HG02973 (cell line): ENCODE measurements at regions not wholly inside any gene's neighbourhood (a gene's known extent, or its start where the extent isn't known, plus 50 kb on each side); places are given as distances from the start of the nearest gene placed in this dataset.
"Not testable (repeated sequence)": the region's sequence is repeated elsewhere in the genome, so short reads cannot be mapped to it uniquely, and the experiment has no call there.

Source experiments
- ATAC-seq: cut with Tn5 transposase; IDR thresholded peaks from one replicate; pipeline ENCODE4 v1.9.1; 2021; ENCODE audit warnings: moderate library complexity; ENCODE audit not compliant: unreplicated experiment

DNA sequence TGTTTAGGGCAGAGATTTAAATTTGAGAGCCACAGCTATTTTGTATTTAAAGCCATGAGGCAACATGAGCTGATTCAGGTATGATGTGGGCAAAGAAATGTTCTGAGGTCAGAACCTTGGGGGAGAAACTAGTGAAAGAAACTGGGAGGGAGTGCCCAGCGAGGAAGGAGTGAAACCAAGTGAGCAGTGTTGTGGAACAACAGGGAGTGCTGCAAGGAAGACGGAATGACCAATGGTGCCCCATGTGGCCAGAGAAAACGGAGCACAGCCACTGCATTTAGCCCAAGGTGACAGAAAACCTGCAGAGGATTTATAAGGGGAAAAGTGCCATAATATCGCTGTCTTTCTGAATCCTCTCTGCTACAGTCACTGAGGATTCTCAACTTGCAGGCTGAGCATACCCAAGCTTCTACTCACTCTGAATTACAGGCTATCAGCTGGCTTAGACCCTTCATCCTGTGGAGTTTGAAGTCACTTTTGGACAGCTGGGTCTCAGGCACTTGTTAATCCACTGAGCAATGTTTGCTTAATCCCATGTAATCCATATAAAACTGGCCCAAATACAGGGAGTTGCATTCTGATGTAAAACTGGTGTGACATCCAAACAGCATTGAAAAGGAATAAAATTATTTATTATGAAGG is 777.3 kb downstream of the CCSER2 start:
- no peak for ATAC-seq

DNA sequence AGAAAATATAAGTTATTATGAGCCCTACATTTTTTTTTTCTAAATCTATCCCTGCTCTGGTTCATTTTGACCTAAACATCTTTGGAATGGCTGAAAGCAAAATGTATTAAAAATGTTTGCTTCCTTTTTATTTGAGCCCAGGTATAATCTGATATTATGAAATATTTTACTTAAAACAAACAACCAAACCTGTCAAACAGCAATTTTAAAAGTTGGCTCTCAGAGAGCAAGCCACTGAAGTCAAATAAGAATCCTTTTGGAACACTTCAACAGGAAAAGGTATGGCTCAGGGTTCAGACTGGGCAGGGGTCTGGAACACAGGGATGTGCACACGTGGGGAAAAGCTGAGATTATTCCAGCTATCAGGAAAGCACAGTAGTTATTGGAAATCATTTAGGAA is 782.9 kb downstream of the CCSER2 start:
- no peak for ATAC-seq

DNA sequence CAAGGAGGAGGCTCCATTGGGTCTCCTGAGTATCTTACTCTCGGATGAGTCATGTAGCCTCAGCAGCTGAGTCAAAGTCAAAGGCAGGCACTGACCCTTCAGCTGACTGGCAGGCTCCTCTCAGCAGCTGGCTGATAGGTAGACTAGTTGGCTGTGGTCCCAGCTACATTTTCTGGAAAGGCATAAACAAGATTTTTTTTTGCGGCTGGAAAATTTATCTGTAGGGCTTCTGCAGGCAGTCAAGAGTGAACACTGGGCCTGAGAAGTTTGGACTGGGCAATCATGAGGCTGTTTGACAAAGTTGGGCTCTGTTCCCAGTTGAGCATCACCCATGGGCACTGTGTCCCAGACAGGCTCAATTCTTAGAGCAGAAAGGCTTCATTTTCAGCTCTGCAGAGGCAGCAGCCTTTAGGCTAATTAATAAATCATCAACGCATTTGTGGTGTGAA is 796.2 kb downstream of the CCSER2 start:
- ATAC-seq = no peak

DNA sequence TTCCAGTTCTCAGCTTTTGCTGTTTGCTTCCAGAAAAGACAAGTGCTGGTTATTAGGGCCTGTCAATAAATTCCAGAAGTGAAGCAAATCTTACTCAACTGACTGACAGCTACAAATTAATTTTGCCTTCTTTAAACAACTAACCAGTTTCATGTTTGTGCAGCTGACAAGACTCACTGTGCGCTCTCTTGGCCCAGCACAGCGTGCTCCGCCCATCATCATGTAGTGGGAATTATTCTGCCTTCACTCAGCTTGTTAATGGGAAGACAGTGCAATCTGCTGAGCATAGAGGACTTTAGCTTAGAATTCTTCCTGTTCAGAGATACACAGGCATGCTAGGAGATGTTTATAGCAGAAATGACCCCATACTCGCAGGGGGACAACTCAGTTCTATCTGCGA is 808.9 kb downstream of the CCSER2 start:
- no peak for ATAC-seq

DNA sequence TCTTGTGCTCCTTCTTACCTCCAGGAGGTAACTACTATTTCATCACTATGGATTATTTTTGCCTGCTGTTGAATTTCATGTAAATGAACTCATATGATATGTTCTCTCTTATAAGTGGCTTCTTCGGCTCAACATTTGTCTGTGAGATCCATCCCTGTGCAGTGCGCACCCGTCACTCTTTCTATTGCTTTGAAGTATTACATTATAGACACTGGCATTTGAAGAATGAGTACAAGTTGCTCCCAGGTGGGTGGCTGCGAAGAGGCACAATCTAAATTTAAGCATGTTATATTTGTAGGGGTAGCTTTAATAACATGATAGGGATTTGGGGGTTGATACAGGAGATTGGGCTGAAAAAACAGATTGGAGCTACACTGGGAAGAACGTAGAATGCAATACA is 809.7 kb downstream of the CCSER2 start:
- ATAC-seq = no peak

DNA sequence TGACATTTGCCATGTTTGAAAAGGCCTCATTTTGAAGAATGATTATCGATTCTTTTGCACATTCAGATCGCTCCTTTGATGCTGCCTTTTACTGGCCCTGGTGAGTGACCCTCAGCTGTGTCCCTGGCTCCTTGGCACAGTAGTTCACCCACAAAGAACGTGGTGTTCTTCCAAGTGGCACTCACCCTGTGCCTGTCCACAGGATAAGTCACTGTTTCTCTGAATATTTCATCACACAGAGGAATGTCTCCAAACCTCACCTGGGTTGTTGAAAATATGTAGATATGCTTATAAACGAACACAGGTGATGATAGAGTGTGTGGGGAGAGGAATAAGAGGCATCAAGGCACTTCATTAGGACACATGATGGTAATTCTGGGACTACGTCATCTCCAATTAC is 810.7 kb downstream of the CCSER2 start:
- no peak for ATAC-seq

DNA sequence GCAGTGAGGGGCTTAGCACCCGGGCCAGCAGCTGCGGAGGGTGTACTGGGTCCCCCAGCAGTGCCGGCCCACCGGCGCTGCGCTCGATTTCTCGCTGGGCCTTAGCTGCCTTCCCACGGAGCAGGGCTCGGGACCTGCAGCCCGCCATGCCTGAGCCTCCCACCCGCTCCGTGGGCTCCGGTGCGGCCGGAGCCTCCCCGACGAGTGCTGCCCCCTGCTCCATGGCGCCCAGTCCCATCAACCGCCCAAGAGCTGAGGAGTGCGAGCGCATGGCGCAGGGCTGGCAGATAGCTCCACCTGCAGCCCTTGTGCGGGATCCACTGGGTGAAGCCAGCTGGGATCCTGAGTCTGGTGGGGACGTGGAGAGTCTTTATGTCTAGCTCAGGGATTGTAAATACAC is 813.1 kb downstream of the CCSER2 start:
- not testable (repeated sequence) for ATAC-seq

DNA sequence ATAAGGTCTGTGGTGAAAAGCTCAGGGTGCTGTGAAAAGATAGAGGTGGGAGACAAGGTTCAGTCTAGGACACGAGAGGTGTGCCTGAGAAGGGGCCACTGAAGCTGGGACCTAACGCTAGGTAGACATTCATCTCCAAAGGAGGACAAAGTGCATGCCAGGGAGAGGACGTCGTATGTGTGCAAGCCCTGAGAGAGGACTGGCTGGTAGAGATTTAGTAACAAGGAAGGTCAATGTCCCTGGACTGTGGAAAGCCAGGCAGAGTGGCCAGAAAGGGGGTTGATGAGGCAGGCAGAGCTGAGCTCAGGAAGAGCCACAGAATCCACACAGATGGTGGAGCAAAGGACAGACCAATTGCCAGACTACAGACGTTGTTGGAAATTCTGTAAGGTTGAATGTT is 817.6 kb downstream of the CCSER2 start:
- ATAC-seq = no peak

DNA sequence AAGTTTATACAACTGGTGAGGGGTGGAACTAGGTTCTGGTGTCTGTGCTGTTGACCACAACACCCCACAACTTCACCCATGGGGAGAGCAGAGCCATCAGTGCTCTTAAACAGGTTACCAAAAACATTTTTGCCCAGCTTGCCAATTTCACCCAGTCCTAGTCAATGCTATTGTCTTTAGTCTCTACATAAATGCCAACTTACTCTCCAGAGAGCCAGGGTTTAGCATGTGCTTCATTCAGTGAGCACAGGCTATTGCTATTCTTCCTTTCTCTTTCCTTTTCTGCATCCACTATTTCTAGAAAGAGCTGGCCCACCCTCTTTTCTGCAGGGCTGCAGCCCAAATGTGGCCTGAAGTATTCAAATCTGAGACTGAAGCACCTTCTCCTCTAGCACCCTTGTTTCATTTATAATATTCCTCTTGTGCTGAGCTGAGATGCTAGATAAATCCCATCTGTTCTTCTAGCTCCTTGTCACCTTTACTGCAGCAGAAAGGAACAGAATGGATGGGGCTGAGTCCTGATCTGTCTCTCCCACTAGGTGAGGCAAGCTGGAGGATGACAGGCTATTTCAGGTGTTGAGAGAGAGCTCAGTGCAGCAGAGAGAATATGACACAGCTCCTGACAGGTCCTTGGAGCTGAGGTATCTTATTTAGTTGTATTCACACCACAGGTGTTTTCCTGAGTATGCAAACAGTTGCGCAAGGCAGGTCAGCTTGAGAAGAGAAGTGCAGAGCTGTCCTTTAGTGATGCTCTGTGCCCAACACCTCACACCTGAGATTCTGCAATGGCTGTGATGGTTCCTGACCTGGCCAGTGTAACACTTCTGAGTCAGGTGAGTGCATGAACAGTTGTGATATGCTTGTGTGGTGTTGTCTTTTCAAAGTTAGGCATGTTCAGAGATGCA is 819.2 kb downstream of the CCSER2 start:
- ATAC-seq = no peak

DNA sequence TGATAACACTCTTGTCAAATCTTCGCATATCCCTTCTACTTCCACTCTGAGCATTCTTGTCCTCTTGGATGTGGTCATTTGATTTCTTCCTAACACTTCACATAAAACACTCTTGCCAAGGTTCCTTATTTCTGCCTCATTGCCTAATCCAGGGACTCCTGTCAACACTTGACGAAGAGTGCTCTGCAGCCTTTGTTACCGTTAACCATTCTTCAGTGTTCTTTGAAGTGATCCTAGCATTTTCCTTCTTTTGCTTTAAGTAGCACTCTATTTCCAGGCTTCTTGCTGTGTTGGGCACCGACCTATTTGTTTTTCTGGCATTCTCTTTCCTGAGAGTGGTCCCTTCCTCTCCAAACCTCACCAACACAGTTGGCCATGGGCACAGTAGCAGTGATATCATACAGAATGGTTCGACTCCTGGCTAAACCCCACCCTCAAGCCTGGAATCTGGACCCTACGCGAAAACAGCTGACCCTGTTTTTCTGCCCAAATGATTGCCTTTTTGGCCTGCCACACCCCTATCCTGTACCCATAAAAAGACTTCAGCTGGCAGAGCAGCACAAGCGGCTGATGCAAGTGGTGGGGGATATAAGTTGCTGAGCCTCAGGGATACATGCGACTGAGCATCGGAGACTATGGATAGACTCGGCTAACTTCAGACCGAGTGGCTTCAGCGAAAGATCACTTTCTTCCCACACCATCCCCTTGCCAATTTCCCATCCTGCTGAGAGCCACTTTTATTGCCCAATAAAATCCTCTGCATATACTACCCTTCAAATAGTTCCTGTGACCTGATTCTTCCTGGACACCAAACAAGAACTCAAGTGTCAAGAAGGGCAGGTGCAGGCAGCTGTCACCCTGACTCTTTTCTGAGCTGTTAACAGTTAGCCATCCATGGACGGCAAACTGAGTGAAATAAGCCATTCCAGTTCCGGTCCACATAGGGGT is 820.6 kb downstream of the CCSER2 start:
- ATAC-seq = no peak

DNA sequence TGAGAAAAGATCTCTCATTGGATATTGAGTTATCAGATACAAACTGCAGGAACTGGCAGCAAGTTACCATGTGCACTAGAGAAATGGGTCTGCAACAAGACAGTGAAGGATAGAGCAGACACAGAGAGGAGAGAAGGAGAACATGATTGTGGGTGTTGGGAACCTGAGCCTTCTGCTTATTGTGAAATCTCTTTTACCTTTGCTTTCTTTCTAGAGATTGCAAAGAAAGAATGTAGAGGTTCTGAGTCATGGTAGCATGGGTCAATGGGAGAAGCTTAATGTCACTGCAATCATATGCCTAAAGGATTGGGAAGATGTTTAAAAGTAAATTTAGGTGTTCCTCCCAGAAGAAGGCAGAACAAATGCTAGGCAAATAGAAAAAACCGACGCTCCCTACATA is 821.4 kb downstream of the CCSER2 start:
- ATAC-seq = no peak

DNA sequence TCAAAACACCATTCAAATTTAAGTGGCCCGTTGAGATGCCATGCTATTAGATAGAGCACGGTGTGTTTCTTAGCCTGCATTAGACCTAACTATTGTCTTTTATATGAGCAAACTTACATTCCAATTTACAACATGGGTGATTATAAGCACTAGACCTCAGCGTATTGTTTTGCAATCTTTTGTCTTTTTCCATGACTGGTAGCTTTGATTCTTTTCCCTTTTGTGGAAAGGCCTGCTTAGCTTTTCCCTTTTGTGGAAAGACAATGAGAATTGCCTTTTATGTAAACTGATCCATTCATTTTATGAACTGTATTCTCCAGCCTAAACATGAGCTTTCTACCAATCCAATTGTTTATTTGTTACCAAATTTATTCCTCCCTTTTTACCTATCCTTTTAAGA is 823.1 kb downstream of the CCSER2 start:
- ATAC-seq = no peak

DNA sequence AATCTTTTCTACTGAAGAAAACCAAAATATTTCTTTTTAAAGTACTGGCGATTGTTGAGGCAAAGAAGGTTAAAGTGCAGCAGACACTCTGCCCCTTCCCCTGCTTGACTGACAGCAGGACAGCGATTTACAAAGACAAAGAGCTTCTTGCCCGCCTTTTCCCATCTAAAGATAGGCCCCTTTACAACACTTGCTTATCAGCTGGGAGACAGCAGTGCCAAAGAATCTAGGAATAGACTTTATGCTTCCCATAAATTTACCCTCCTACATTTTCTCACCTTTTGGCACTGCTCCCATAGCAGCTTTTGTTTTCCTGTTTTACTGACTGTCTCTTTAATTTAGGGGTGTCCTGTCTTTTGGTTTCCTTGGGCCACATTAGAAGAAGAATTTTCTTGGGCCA is 824.1 kb downstream of the CCSER2 start:
- no peak for ATAC-seq

DNA sequence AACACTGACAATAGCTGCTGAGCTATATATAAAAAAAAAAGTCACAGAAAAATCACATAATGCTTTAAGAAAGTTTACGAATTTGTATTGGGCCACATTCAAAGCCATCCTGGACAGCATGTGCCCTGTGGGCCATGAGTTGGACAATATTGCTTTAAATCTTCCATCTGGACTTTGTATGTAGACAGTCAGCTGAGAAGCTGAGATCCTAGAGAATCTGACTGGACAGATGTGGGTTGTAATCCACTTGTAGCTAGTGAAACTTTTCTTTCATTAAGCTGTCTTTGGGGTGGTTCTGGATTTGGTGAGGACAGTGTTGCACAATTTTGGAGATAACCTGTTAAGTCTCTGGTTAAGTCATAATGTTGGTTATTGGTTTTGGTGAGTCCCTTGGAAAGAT is 824.5 kb downstream of the CCSER2 start:
- no peak for ATAC-seq

DNA sequence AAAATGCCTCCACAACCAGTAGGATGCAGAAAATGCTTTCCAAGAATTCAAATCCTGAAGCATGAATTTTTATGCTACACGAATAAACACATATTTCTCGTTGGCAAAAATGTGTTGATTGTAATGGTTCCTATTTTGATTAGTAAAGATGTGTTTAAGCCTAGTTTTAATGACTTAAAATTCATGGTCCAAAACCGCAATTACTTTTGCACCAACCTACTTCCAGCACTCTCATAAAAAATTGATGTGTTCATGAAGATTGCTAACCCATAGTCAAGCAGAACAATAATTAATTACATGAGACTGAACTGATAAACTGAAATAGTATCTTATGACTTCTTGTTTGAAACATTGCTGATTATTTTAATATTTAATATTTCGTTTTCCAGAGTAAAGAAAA is 828.8 kb downstream of the CCSER2 start:
- ATAC-seq = no peak

DNA sequence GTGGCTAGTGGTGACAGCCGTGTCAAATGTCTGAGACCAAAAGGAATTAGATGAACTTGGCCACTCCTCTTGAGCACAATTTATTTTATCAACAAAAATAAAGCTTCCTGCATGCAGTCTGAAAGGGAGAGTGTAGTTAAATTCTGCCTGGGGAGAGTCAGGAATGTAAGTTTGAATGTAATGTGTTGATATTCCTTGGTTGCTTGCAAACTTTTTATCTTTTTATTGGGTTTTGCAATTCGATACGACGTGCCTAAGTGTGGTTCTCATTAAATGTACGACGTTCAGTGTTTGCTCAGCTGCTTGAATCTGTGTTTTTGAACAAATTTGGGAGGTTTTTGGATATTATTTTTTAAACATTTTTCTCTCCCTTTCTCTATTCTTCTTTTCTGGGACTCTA is 839.9 kb downstream of the CCSER2 start:
- ATAC-seq = no peak

DNA sequence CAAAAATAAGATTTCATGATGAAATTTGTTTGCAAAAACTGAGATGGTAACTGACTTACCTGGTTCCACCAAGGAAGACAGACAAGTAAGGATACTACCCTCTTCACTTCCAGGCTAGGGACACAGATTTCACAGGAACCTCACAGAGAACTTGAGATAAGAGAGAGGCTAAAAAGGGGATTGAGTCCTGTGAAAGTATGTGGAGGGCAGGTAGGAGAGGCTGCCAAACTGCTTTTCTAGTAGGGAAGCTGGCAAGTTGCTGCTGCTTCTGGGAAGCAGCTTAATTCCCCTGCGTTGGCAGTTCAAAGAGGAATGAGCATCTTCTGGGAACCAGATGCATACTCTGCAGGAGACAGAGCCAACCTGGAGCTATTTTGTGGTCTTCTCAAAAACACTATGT is 841.6 kb downstream of the CCSER2 start:
- no peak for ATAC-seq

DNA sequence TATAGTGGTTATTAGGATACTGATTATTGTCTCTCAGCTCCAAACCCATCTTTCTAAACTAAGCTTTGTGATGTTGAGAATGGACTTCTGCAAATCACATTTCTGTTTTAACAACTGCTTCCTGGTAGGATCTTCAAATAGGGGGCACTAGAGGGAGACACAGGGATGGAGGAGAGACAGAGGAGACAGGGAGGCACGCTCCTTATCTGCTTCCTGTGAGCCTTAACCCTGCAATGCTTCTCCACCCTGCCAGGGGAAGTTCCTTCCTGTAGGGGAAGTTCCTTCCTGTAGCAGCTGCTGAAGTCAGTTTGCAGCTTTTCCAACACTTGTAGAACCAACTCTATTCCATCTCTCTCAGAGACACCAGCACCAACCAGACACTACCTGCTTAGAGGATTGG is 847.2 kb downstream of the CCSER2 start:
- no peak for ATAC-seq

DNA sequence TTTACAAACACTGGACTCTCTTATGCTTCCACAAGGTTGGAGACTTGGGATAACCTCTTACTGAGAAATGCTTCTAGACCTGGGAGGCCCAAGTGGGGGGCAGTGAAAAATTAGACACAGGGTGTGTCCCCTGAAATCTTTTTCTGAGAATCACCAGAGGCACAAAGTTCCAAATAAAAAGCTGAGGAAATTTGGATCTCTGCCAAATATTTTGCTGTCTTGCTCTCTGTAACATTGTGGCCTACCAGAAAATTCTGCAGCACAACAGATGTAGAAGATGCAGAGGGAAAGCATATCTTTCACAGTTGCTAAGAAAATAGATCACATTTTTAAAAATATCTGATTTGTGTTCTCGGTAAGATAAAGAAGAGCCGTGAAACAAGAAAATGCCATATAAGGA is 849.4 kb downstream of the CCSER2 start:
- no peak for ATAC-seq

DNA sequence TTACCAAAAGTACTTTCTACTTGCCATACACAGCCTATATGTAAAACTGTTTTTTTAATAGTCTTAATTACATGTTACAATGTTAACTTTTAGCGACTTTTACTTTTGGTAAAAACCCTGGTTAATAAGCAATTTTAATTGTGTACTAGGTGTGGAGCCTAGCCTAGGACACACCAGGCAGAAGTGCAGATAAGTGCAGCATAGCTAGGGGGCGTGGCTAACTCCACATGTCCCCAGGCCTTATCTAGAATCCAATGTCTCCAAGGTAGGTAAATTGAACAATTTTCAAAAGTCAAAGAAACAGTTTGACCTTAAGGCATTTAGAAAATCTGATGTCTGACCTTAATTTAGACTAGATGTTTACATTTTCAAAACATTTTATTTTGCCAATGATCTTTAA is 858.7 kb downstream of the CCSER2 start:
- ATAC-seq = no peak

DNA sequence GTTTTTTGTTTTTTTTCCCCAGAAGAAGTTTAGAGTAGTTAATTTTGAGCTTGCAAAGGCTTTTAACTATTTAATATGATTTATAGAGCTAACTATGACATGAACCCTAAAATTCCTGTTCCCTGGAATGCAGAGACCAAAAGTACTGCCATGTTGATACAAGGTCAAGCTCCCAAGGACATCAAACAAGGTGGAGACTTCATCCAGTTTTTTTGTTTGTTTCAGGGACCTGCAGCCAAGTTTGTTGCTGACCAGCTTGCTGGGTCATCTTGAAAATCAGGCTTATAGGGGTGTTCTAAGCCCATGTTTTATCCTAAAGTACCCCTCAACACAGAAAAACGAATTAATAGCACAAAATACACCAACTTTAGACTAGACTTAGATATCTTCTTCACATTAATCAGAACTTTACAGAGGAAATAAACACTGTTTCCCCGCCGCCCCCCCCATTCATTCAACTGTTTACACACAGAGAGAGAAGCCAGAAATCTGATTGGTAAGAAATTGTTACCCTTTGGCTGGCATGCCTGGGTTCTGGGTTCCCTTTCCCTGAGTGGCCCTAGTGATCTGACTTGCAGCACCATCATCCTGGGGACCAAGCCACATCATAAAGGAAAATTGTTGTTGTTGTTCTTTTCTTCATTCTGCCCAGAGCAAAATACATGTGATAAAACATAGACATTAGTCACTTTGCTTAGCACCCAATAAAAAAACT is 860.5 kb downstream of the CCSER2 start:
- no peak for ATAC-seq
